GM10248 (cell line): ENCODE measurements at regions not wholly inside any gene's neighbourhood (a gene's known extent, or its start where the extent isn't known, plus 50 kb on each side); places are given as distances from the start of the nearest gene placed in this dataset.

Source experiments
- CTCF ChIA-PET: fragments of 300-600 bp; sonication (Branson Sonifier 250); formaldehyde crosslinking; extraction: SDS; loops from one replicate; lab custom pipeline; 2021; ENCODE audit warnings: antibody characterized with exemption; lab: Yijun Ruan, JAX
- POLR2A ChIA-PET: fragments of 350-650 bp; sonication (Branson Sonifier 250); formaldehyde crosslinking; extraction: SDS; loops from one replicate; lab custom pipeline; 2020; ENCODE audit warnings: antibody characterized with exemption; lab: Yijun Ruan, JAX
- DNase-seq: peaks from one replicate; pipeline ENCODE4 v3.0.0; 2012; ENCODE audit errors: extremely low spot score
- CTCF ChIP-seq: IDR thresholded peaks from 2 replicates; pipeline ENCODE4 v1.5.1; 2012; ENCODE audit warnings: mild to moderate bottlenecking, low read depth; ENCODE audit errors: extremely low read depth, missing control alignments, control extremely low read depth

- ChIA-PET POLR2A (no interaction called here), CTCF (interaction anchor here (1.4 kb wide), 1 partner anchor 9 kb away, joined by 4 read pairs; no protein-coding TSS in a partner anchor)
- no peak for TF ChIP-seq CTCF
- no peak for DNase-seq
These were observed 60.7 kb upstream of the DMAC1 start for GRCh38 chr9:7860335-7860709.

GRCh38 chr9:7859701-7860334 is 60.2 kb upstream of the DMAC1 start:
- no peak for DNase-seq
- CTCF ChIA-PET, result no interaction called here
- POLR2A ChIA-PET, result no interaction called here
- no peak for TF ChIP-seq CTCF

GRCh38 chr9:7858166-7858565 is 58.6 kb upstream of the DMAC1 start:
- TF ChIP-seq CTCF, result no peak
- CTCF ChIA-PET, result interaction anchor here (1.4 kb wide), 1 partner anchor 14 kb away, joined by 4 read pairs; no protein-coding TSS in a partner anchor
- DNase-seq, result no peak
- POLR2A ChIA-PET, result no interaction called here

GRCh38 chr9:7854763-7855162 is 55.2 kb upstream of the DMAC1 start:
- ChIA-PET CTCF (no interaction called here), POLR2A (no interaction called here)
- TF ChIP-seq CTCF, result no peak

More at GRCh38 chr9:7854763-7855162, 55.2 kb upstream of the DMAC1 start:
- DNase-seq, result no peak
